Mammary epithelial cell (primary cell): ENCODE measurements at regions not wholly inside any gene's neighbourhood (a gene's known extent, or its start where the extent isn't known, plus 50 kb on each side); places are given as distances from the start of the nearest gene placed in this dataset.

Source experiments
- CTCF ChIP-seq, 2 donors: IDR thresholded peaks in 1 of 2; conservative IDR thresholded peaks in 1 of 2; 2 replicates each; pipeline ENCODE4 v1.5.1; 2011 to 2012; ENCODE audit warnings: inconsistent platforms in 2 of 2, low read length in 2 of 2, mild to moderate bottlenecking in 2 of 2, control low read depth in 1 of 2, low read depth in 1 of 2; ENCODE audit not compliant: insufficient read depth in 1 of 2; ENCODE audit errors: extremely low read depth in 1 of 2
- EZH2 ChIP-seq: IDR thresholded peaks from 2 replicates; pipeline ENCODE4 v1.6.1; 2012; ENCODE audit warnings: low read length, inconsistent platforms, borderline replicate concordance

DNA sequence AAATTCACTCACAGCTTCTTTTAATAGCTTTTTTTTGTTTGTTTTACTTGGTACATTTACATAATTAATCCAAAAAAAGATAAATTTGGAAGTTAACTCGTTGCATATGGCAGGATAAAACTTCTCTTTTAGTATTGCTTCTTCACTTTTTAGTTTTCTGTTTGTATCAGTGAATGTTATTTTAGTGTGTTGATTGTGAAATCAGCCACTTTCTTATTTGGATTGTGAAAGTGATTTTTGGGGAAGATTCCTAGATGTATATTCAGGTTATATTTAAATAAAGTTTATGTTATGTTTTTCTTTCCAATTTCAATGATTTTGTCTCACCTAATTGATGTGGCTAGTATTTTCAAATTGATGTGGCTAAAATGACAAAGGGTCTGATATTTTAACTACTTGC lies 693.9 kb upstream of the MGAT4C start:
- TF ChIP-seq CTCF (conservative IDR thresholded peaks at IDR 0.05 in 1 of 2, IDR thresholded peaks at IDR 0.05 in 1 of 2; ENCODE audit: extremely low read depth in 1 of 2, insufficient read depth in 1 of 2, low read depth in 1 of 2, low read length in 2 of 2), result no peak
- no peak for TF ChIP-seq EZH2
